AML-193 (cell line): ENCODE measurements at regions not wholly inside any gene's neighbourhood (a gene's known extent, or its start where the extent isn't known, plus 50 kb on each side); places are given as distances from the start of the nearest gene placed in this dataset.

ENCODE experiments used
- DNase-seq, 2 experiments: peaks; one replicate each; lab custom pipeline; 2025; lab: John Stamatoyannopoulos, UW

GRCh38 chr1:199102239-199102638, 463.4 kb downstream of the PTPRC start:
- no peak for DNase-seq

- DNase-seq: no peak
These were observed 470.3 kb downstream of the PTPRC start for GRCh38 chr1:199109160-199109559.

GRCh38 chr1:199112365-199112764, 473.5 kb downstream of the PTPRC start:
- DNase-seq: no peak

GRCh38 chr1:199113265-199113869, 474.5 kb downstream of the PTPRC start:
- peak; percentile 74 to 75 for DNase-seq

GRCh38 chr1:199116488-199116887, 477.6 kb downstream of the PTPRC start:
- DNase-seq: no peak

GRCh38 chr1:199121047-199121446, 482.2 kb downstream of the PTPRC start:
- DNase-seq: no peak

- DNase-seq: no peak
These were observed 483.2 kb downstream of the PTPRC start for GRCh38 chr1:199122085-199122484.

- no peak for DNase-seq
These were observed 483.9 kb downstream of the PTPRC start for GRCh38 chr1:199122532-199123311.

GRCh38 chr1:199123615-199124014, 484.8 kb downstream of the PTPRC start:
- DNase-seq: peak; percentile 20 to 29

GRCh38 chr1:199124351-199124750, 485.5 kb downstream of the PTPRC start:
- no peak for DNase-seq

GRCh38 chr1:199129247-199129646, 490.4 kb downstream of the PTPRC start:
- no peak for DNase-seq

GRCh38 chr1:199132006-199132405, 493.2 kb downstream of the PTPRC start:
- no peak for DNase-seq

GRCh38 chr1:199135901-199136300, 497.1 kb downstream of the PTPRC start:
- DNase-seq: no peak

- no peak for DNase-seq
These were observed 499.2 kb downstream of the PTPRC start for GRCh38 chr1:199138061-199138460.

- DNase-seq: no peak
These were observed 510.8 kb downstream of the PTPRC start for GRCh38 chr1:199149591-199149990.

- DNase-seq: no peak
These were observed 511.9 kb downstream of the PTPRC start for GRCh38 chr1:199150756-199151155.

GRCh38 chr1:199151634-199152425, 513.0 kb downstream of the PTPRC start:
- DNase-seq: no peak

GRCh38 chr1:199152676-199153075, 513.8 kb downstream of the PTPRC start:
- no peak for DNase-seq

GRCh38 chr1:199155166-199156019, 516.6 kb downstream of the PTPRC start:
- no peak for DNase-seq

- DNase-seq: no peak
These were observed 518.7 kb downstream of the PTPRC start for GRCh38 chr1:199157494-199157893.

- DNase-seq: no peak
These were observed 521.9 kb downstream of the PTPRC start for GRCh38 chr1:199160521-199161318.
